ENCODE measurements at regions not wholly inside any gene's neighbourhood (a gene's known extent, or its start where the extent isn't known, plus 50 kb on each side); places are given as distances from the start of the nearest gene placed in this dataset.

GRCh38 chr18:71865888-71866287 lies 678.3 kb downstream of the CBLN2 start:
- no TSS peak for BruUV-seq (replicated peaks)
- Mint-ChIP-seq H3K4me1 (ENCODE audit: insufficient read depth, unreplicated experiment) (no peaks in the 10 kb centered on the region), H3K27me3 (ENCODE audit: insufficient read depth, unreplicated experiment) (peaks cover 13% of the 10 kb centered on the region), H3K9me3 (ENCODE audit: unreplicated experiment) (no peaks in the 10 kb centered on the region), H3K27ac (ENCODE audit: low read depth, unreplicated experiment) (no peak overlapping the region), H3K4me3 (ENCODE audit: unreplicated experiment) (no peak overlapping the region), H3K36me3 (ENCODE audit: insufficient read depth, unreplicated experiment) (no peaks in the 10 kb centered on the region)
- intact Hi-C loops (cut with micrococcal nuclease), result no loop called here
- no peak for DNase-seq (ENCODE audit: unreplicated experiment)
- CTCF ChIA-PET, result interaction anchor here (0.5 kb wide), 1 partner anchor 1742 kb away, joined by 5 read pairs; no protein-coding TSS in a partner anchor
- POLR2A ChIA-PET, result no interaction called here
- no peak for TF ChIP-seq CTCF (IDR thresholded peaks at IDR 0.05; ENCODE audit: unreplicated experiment)

- no TSS peak for BruUV-seq (replicated peaks)
- Mint-ChIP-seq H3K27ac (ENCODE audit: low read depth, unreplicated experiment) (no peak overlapping the region), H3K4me1 (ENCODE audit: insufficient read depth, unreplicated experiment) (no peaks in the 10 kb centered on the region), H3K4me3 (ENCODE audit: unreplicated experiment) (no peak overlapping the region), H3K27me3 (ENCODE audit: insufficient read depth, unreplicated experiment) (no peaks in the 10 kb centered on the region), H3K36me3 (ENCODE audit: insufficient read depth, unreplicated experiment) (no peaks in the 10 kb centered on the region), H3K9me3 (ENCODE audit: unreplicated experiment) (peaks cover 8% of the 10 kb centered on the region)
- POLR2A ChIA-PET, result no interaction called here
- DNase-seq (ENCODE audit: unreplicated experiment), result no peak
- TF ChIP-seq CTCF (IDR thresholded peaks at IDR 0.05; ENCODE audit: unreplicated experiment), result no peak
- intact Hi-C loops (cut with micrococcal nuclease), result no loop called here
- CTCF ChIA-PET, result no interaction called here
Observed at GRCh38 chr18:71850602-71851001, 693.5 kb downstream of the CBLN2 start.

DNA sequence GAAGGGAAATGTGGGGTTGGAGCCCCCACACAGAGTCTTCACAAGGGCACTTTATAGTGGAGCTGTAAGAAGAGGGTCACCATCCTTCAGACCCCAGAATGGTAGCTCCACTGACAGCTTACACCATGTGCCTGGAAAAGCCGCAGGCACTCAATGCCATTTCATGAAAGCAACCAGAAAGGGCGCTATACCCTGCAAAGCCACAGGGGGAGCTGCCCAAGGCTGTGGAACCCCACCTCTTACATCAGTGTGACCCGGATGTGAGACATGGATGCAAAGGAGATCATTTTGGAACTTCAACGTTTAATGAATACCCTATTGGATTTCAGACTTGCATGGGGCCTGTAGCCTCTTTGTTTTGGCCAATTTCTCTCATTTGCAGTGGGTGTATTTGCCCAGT lies 694.7 kb downstream of the CBLN2 start:
- BruUV-seq (replicated peaks), result no TSS peak

GRCh38 chr18:71846716-71847115 lies 697.4 kb downstream of the CBLN2 start:
- no peaks in the 10 kb centered on the region for H3K27me3 Mint-ChIP-seq (ENCODE audit: insufficient read depth, unreplicated experiment)
- intact Hi-C loops (cut with micrococcal nuclease), result no loop called here
- no peak for TF ChIP-seq CTCF (IDR thresholded peaks at IDR 0.05; ENCODE audit: unreplicated experiment)
- BruUV-seq (replicated peaks), result no TSS peak
- no peaks in the 10 kb centered on the region for H3K36me3 Mint-ChIP-seq (ENCODE audit: insufficient read depth, unreplicated experiment)
- DNase-seq (ENCODE audit: unreplicated experiment), result no peak
- H3K9me3 Mint-ChIP-seq (ENCODE audit: unreplicated experiment), result peaks cover 8% of the 10 kb centered on the region
- H3K27ac Mint-ChIP-seq (ENCODE audit: low read depth, unreplicated experiment), result no peak overlapping the region
- ChIA-PET POLR2A (no interaction called here), CTCF (no interaction called here)
- no peak overlapping the region for H3K4me3 Mint-ChIP-seq (ENCODE audit: unreplicated experiment)
- no peaks in the 10 kb centered on the region for H3K4me1 Mint-ChIP-seq (ENCODE audit: insufficient read depth, unreplicated experiment)

More for the DNA sequence above, 694.7 kb downstream of the CBLN2 start:
- no peaks in the 10 kb centered on the region for H3K4me1 Mint-ChIP-seq (ENCODE audit: insufficient read depth, unreplicated experiment)
- no peak for TF ChIP-seq CTCF (IDR thresholded peaks at IDR 0.05; ENCODE audit: unreplicated experiment)
- ChIA-PET CTCF (interaction anchor here (0.6 kb wide), 1 partner anchor 1417 kb away, joined by 3 read pairs; no protein-coding TSS in a partner anchor), POLR2A (no interaction called here)
- intact Hi-C loops (cut with micrococcal nuclease), result no loop called here
- no peak overlapping the region for H3K27ac Mint-ChIP-seq (ENCODE audit: low read depth, unreplicated experiment)
- no peak overlapping the region for H3K4me3 Mint-ChIP-seq (ENCODE audit: unreplicated experiment)
- peaks cover 8% of the 10 kb centered on the region for H3K9me3 Mint-ChIP-seq (ENCODE audit: unreplicated experiment)
- H3K36me3 Mint-ChIP-seq (ENCODE audit: insufficient read depth, unreplicated experiment), result no peaks in the 10 kb centered on the region
- H3K27me3 Mint-ChIP-seq (ENCODE audit: insufficient read depth, unreplicated experiment), result no peaks in the 10 kb centered on the region
- DNase-seq (ENCODE audit: unreplicated experiment), result no peak

Measured in MCF 10A (cell line).